LNCaP clone FGC (cell line): ENCODE measurements at regions not wholly inside any gene's neighbourhood (a gene's known extent, or its start where the extent isn't known, plus 50 kb on each side); places are given as distances from the start of the nearest gene placed in this dataset.
"Not testable (repeated sequence)": the region's sequence is repeated elsewhere in the genome, so short reads cannot be mapped to it uniquely, and the experiment has no call there.

ENCODE experiments used
- DNase-seq: peaks from one replicate; pipeline ENCODE4 v3.0.0-alpha.2; 2011; ENCODE audit warnings: low read depth
- H3K4me3 ChIP-seq: 2 replicates; pipeline ENCODE4 v1.5.1; 2011; ENCODE audit warnings: mild to moderate bottlenecking, low read depth, low read length, control low read depth
- CTCF ChIP-seq: IDR thresholded peaks from 2 replicates; pipeline ENCODE4 v1.5.1; 2012; ENCODE audit warnings: mild to moderate bottlenecking; ENCODE audit not compliant: control insufficient read depth, insufficient read depth; ENCODE audit errors: extremely low read depth

DNA sequence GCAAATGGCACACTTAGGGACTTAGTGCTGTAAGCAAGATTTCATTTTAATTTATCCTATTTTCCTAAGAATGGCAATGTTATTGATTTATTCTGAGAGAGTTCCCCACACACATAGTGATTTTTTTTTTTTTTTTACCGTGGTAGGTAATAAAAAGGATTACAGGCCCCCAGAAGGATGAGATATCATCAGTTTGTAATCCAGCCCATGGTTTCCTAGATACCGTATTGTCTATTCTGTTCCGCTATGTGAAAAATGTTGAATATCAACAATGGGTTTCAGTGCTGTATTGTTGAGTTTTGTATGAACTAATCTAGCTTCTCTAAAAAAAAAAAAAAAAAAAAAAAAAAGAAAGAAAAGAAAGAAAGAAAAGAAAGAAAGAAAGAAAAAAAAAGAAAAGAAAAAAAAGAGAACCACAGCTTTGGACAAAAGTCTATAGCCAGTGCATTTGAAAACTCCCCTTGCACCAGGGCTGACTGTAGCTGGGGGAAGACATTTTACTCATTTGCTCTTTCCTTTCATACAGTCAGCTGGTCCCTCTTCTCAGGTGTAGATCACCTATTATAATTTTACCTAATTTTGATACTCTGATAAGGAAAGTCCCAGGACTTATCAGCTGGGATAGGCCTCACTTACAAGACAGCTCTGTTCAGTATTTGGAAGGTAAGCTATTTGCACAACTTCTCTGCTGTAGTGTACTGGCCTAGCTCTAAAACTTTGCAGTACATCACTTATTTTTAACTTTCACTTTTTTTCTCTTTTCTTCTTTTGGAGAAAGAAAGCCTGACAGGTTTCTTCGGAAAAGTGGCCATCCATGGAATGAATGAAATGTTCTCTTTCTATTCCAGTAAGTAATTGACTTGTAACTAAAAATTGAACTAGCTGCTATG is 101.4 kb upstream of the SOX2 start:
- no peak for TF ChIP-seq CTCF
- no peak overlapping the region for H3K4me3 ChIP-seq
- no peak for DNase-seq

DNA sequence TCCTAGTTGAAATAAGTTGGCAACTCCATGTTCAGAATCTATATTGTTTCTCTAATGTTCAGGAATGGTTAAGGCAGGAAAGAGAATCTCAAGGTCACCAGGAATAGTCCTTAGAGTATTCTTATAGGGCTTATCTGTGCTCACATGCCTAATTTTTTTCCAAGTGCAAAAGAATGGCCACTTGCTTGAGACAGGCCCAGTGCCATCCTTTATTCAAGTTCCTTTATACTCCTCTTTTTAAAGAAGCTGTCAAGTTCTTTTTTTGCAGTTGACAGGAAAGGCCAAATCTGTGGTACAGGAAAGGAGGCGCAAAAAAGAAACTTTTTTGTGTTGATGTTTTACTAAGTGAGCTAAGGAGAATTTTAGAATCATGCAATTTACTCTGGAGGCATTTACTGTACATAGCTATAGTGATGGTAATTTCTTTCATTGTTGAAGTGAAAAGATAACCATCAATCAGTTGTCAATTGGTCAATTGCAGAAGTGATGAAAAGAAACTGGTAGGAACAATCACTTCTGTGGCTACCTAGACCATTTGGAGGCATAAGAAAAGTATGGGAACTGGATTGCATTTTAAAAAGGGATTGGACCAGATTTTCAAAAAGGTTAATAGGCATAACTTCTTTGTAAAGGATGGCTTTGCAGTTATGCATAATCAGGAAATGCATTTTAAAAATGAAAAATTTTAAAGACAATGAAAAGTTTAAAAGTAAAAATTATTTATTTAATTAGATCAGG is 102.5 kb upstream of the SOX2 start:
- DNase-seq, result no peak
- TF ChIP-seq CTCF, result no peak
- no peak overlapping the region for H3K4me3 ChIP-seq

- TF ChIP-seq CTCF, result no peak
- no peak overlapping the region for H3K4me3 ChIP-seq
- DNase-seq, result no peak
These were observed 107.5 kb upstream of the SOX2 start for GRCh38 chr3:181604267-181604666.

DNA sequence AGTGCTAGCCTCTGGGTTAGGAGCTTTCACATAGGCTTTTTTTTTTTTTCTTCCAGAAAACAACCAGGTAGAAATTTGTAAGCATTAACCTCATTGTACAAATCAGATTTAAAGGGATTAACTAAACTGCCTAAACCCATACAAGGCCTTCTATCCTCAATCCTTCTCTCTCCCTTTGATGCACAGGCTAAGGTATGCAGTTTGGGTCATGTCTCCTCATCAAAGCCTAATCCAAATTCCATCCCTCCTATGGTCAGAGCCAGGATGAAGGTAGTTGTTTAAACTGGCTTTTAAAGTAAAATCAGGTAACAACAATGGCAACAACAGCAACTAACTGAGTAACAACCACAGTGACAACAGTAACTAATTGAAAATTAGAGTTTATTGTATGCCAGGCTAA is 115.6 kb upstream of the SOX2 start:
- no peak for TF ChIP-seq CTCF
- DNase-seq, result no peak

DNA sequence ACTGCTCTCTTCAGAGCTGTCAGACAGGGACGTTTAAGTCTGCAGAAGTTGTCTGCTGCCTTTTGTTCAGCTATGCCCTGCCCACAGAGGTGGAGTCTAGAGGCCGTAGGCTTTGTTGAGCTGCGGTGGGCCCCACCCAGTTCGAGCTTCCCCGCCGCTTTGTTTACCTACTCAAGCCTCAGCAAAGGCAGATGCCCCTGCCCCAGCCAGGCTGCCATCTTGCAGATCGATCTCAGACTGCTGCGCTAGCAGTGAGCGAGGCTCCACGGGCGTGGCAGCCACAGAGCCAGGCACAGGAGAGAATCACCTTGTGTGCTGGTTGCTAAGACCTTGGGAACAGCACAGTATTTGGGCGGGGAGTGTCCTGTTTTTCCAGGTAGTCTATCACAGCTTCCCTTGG is 120.8 kb upstream of the SOX2 start:
- H3K4me3 ChIP-seq, DNase-seq: not testable (repeated sequence)

More for the DNA sequence above, 115.6 kb upstream of the SOX2 start:
- H3K4me3 ChIP-seq, result no peak overlapping the region

DNA sequence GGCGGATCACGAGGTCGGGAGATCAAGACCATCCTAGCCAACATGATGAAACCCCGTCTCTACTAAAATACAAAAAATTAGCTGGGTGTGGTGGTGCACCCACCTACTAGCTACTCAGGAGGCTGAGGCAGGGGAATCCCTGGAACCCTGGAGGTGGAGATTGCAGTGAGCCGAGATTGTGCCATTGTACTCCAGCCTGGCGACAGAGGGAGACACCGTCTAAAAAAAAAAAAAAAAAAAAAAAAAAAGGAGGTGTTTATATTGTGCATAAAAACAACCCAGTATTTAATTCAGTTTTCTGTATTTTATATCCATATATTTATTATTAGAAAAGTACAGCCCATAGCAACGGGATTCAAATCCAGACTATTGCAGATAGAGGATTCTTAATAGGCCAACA is 129.1 kb upstream of the SOX2 start:
- no peak overlapping the region for H3K4me3 ChIP-seq
- no peak for DNase-seq
- no peak for TF ChIP-seq CTCF

- H3K4me3 ChIP-seq, result no peak overlapping the region
- TF ChIP-seq CTCF, result no peak
- no peak for DNase-seq
These were observed 130.1 kb upstream of the SOX2 start for GRCh38 chr3:181581656-181582055.
